OCI-LY3 (cell line): ENCODE measurements at regions not wholly inside any gene's neighbourhood (a gene's known extent, or its start where the extent isn't known, plus 50 kb on each side); places are given as distances from the start of the nearest gene placed in this dataset.

ENCODE experiments used
- H2AFZ ChIP-seq: fragments of 200-600, 300-600 bp; shearing (Covaris generic); 2 replicates; pipeline ENCODE4 v1.6.0; 2014; ENCODE audit warnings: antibody characterized with exemption, low read depth, low read length
- H3K27ac ChIP-seq: fragments of 200-600, 300-600 bp; sonication (generic); 2 replicates; pipeline ENCODE4 v1.5.1; 2014; ENCODE audit warnings: mild to moderate bottlenecking, low read length, moderate library complexity, mixed read lengths
- H3K27me3 ChIP-seq: fragments of 200-600, 300-600 bp; sonication (generic); 2 replicates; pipeline ENCODE4 v1.6.1; 2014; ENCODE audit warnings: low read depth, low read length, mixed read lengths
- H3K36me3 ChIP-seq: fragments of 200-600, 300-600 bp; sonication (generic); replicated peaks from 2 replicates; pipeline ENCODE3; 2014; ENCODE audit warnings: low read depth, low read length, mixed read lengths
- H3K4me1 ChIP-seq: fragments of 300-600, 200-600 bp; sonication (generic); 2 replicates; pipeline ENCODE4 v1.6.1; 2014; ENCODE audit warnings: low read length, mixed read lengths
- H3K4me2 ChIP-seq: fragments of 200-600, 300-600 bp; sonication (generic); 2 replicates; pipeline ENCODE4 v1.6.1; 2014; ENCODE audit warnings: low read length, mixed read lengths
- H3K4me3 ChIP-seq: fragments of 300-600, 200-600 bp; sonication (generic); 2 replicates; pipeline ENCODE4 v1.5.1; 2014; ENCODE audit warnings: antibody characterized with exemption, mild to moderate bottlenecking, low read length, moderate library complexity
- H3K79me2 ChIP-seq: fragments of 300-600, 200-600 bp; shearing (Covaris generic); 2 replicates; pipeline ENCODE4 v1.6.1; 2014; ENCODE audit warnings: mild to moderate bottlenecking, low read length, mixed read lengths
- H3K9ac ChIP-seq: fragments of 300-600, 200-600 bp; shearing (Covaris generic); 2 replicates; pipeline ENCODE4 v1.6.0; 2014; ENCODE audit warnings: mild to moderate bottlenecking, low read length, moderate library complexity
- H3K9me3 ChIP-seq: fragments of 200-600, 300-600 bp; shearing (Covaris generic); 2 replicates; pipeline ENCODE4 v1.6.1; 2014; ENCODE audit warnings: low read length, mixed read lengths; ENCODE audit not compliant: insufficient read depth
- H4K20me1 ChIP-seq: fragments of 200-600, 300-600 bp; sonication (generic); 2 replicates; pipeline ENCODE4 v1.6.1; 2016; ENCODE audit warnings: low read length, mixed read lengths; ENCODE audit not compliant: insufficient read depth
- CTCF ChIP-seq: fragments of 200-600, 300-600 bp; sonication (generic); IDR thresholded peaks from 2 replicates; pipeline ENCODE4 v1.5.1; 2014; ENCODE audit warnings: antibody characterized with exemption, low read length, low read depth
- EZH2phosphoT487 ChIP-seq: fragments of 200-600 bp; shearing (Covaris generic); IDR thresholded peaks from 2 replicates; pipeline ENCODE4 v1.6.1; 2018; ENCODE audit warnings: antibody characterized with exemption, mixed run types, low read depth

GRCh38 chr12:78446555-78446954 is 418.0 kb upstream of the SYT1 start:
- no peaks in the 10 kb centered on the region for H3K9me3 ChIP-seq

DNA sequence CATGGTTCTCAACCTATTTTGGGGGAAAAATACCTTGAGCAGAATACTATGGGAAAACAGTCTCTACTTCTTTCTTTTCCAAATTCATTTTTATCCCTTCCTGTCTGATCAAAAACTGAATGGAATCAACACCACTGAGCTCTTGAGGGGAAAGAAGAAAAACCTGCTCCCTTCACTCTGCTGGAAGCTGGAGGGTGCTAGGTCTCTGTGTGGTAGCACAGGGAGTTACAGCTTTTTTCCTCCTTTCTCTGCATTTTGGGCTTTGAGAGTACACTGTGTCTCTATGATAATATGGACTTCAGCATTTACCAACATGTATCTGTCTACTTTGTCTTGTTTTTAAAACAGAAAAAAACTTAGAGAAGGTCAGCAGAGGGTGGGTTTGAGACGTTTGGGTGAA is 417.2 kb upstream of the SYT1 start:
- Histone ChIP-seq H3K36me3 (no peaks in the 10 kb centered on the region), H3K4me3 (no peak overlapping the region), H3K4me1 (peaks cover 3% of the 10 kb centered on the region), H3K4me2 (no peak overlapping the region), H3K27me3 (no peaks in the 10 kb centered on the region), H3K27ac (no peak overlapping the region), H4K20me1 (no peaks in the 10 kb centered on the region), H3K79me2 (no peaks in the 10 kb centered on the region), H3K9ac (no peak overlapping the region), H2AFZ (no peak overlapping the region), H3K9me3 (no peaks in the 10 kb centered on the region)
- TF ChIP-seq EZH2phosphoT487 (no peak), CTCF (no peak)

More at GRCh38 chr12:78446555-78446954, 418.0 kb upstream of the SYT1 start:
- no peak overlapping the region for H3K27ac ChIP-seq
- no peak overlapping the region for H3K4me2 ChIP-seq
- no peaks in the 10 kb centered on the region for H4K20me1 ChIP-seq
- no peaks in the 10 kb centered on the region for H3K79me2 ChIP-seq
- H3K4me3 ChIP-seq: no peak overlapping the region
- no peaks in the 10 kb centered on the region for H3K4me1 ChIP-seq
- no peaks in the 10 kb centered on the region for H3K27me3 ChIP-seq
- no peak overlapping the region for H2AFZ ChIP-seq
- H3K9ac ChIP-seq: no peak overlapping the region
- H3K36me3 ChIP-seq: no peaks in the 10 kb centered on the region
- TF ChIP-seq EZH2phosphoT487 (no peak), CTCF (no peak)

GRCh38 chr12:78448692-78449091 is 415.9 kb upstream of the SYT1 start:
- Histone ChIP-seq H3K4me3 (no peak overlapping the region), H3K9ac (no peak overlapping the region), H3K27me3 (no peaks in the 10 kb centered on the region), H4K20me1 (no peaks in the 10 kb centered on the region), H3K4me1 (peaks cover 6% of the 10 kb centered on the region), H3K9me3 (no peaks in the 10 kb centered on the region), H3K4me2 (no peak overlapping the region), H2AFZ (no peak overlapping the region), H3K27ac (no peak overlapping the region), H3K79me2 (no peaks in the 10 kb centered on the region), H3K36me3 (no peaks in the 10 kb centered on the region)
- no peak for TF ChIP-seq CTCF
- TF ChIP-seq EZH2phosphoT487: no peak

DNA sequence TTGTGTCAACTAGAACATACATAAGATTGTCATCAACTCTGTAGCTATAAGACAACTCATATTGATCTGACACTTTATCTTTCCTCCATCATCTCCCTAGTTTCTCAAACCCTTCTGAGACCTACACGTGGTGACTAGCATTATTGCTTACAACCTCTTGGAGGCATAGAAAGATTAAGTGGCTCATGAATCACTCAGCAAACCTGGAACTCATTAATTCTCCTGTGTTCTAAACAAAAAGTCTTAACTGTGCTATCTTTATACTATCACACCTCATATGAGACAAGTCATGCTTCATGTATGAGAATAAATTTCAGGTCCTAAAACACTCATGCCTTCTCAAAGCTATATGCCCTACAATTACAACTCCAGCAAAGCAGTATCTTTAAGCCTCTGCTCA is 408.6 kb upstream of the SYT1 start:
- peaks cover 7% of the 10 kb centered on the region; the same call in 1 of the 2 replicates for H3K9me3 ChIP-seq
- no peak overlapping the region for H3K4me3 ChIP-seq
- no peak overlapping the region for H2AFZ ChIP-seq
- no peak overlapping the region for H3K27ac ChIP-seq
- peaks cover 12% of the 10 kb centered on the region for H3K36me3 ChIP-seq
- H3K9ac ChIP-seq: no peak overlapping the region
- H3K4me1 ChIP-seq: peaks cover 20% of the 10 kb centered on the region
- no peaks in the 10 kb centered on the region for H4K20me1 ChIP-seq
- H3K4me2 ChIP-seq: no peak overlapping the region
- no peaks in the 10 kb centered on the region for H3K79me2 ChIP-seq
- no peaks in the 10 kb centered on the region for H3K27me3 ChIP-seq
- no peak for TF ChIP-seq EZH2phosphoT487
- no peak for TF ChIP-seq CTCF
